ENCODE measurements at regions not wholly inside any gene's neighbourhood (a gene's known extent, or its start where the extent isn't known, plus 50 kb on each side); places are given as distances from the start of the nearest gene placed in this dataset.

GRCh38 chr10:36336315-36336714 is 694.2 kb upstream of the FZD8 start:
- dilution Hi-C loops (cut with MboI; ENCODE audit: extremely low pct_ligation_motif_present, low sequenced_read_pairs) = no loop called here
- CTCF ChIA-PET = interaction anchor here (1.0 kb wide), 1 partner anchor 103 kb away, joined by 3 read pairs; no protein-coding TSS in a partner anchor
- H3K27ac ChIP-seq (ENCODE audit: insufficient read depth, low read depth, low read length) = no peak overlapping the region

More at GRCh38 chr10:36336315-36336714, 694.2 kb upstream of the FZD8 start:
- no peak for FAIRE-seq
- H3K9me3 ChIP-seq (replicated peaks; ENCODE audit: control insufficient read depth, insufficient read depth, low read length) = no peaks in the 10 kb centered on the region
- H3K79me2 ChIP-seq (ENCODE audit: control insufficient read depth, insufficient read depth, low read length) = no peaks in the 10 kb centered on the region
- peaks cover 1% of the 10 kb centered on the region for H3K4me1 ChIP-seq (ENCODE audit: control insufficient read depth, extremely low read depth, insufficient read depth, low read length)
- TF ChIP-seq POLR2A (IDR thresholded peaks at IDR 0.05; ENCODE audit: low read depth, low read length) (no peak), JUN (IDR thresholded peaks at IDR 0.05; ENCODE audit: borderline replicate concordance, insufficient read depth, insufficient read length, low read depth) (no peak), CTCF (IDR thresholded peaks at IDR 0.05; ENCODE audit: extremely low read depth in 1 of 2, insufficient read depth in 1 of 2, low read depth in 1 of 2, low read length in 2 of 2) (no peak), FOS (IDR thresholded peaks at IDR 0.05; ENCODE audit: borderline replicate concordance, insufficient read depth, low read length) (no peak), MYC (IDR thresholded peaks at IDR 0.05; ENCODE audit: low read depth, low read length) (no peak), GATA2 (IDR thresholded peaks at IDR 0.05; ENCODE audit: insufficient read depth, insufficient read length, low read depth, low read length) (no peak)
- no peaks in the 10 kb centered on the region for H3K9me1 ChIP-seq (replicated peaks; ENCODE audit: control insufficient read depth, extremely low read depth, insufficient read depth, low read length)
- no peak overlapping the region for H3K9ac ChIP-seq (replicated peaks; ENCODE audit: extremely low read depth, insufficient read depth, low read length)
- no peak overlapping the region for H2AFZ ChIP-seq (ENCODE audit: low read depth, low read length)
- POLR2A ChIA-PET = no interaction called here
- no peaks in the 10 kb centered on the region for H3K36me3 ChIP-seq (ENCODE audit: control insufficient read depth in 2 of 2, extremely low read depth in 1 of 2, insufficient read depth in 2 of 2, low read length in 2 of 2)
- intact Hi-C loops (cut with micrococcal nuclease) = no loop called here
- no peaks in the 10 kb centered on the region for H4K20me1 ChIP-seq (replicated peaks; ENCODE audit: control insufficient read depth, extremely low read depth, insufficient read depth, low read length)
- no peaks in the 10 kb centered on the region for H3K27me3 ChIP-seq (ENCODE audit: control insufficient read depth in 2 of 2, insufficient read depth in 2 of 2, low read length in 2 of 2)
- H3K4me3 ChIP-seq (replicated peaks in 1 of 3; ENCODE audit: insufficient read depth in 1 of 3, low read depth in 1 of 3, low read length in 3 of 3) = no peak overlapping the region
- no peak for DNase-seq (ENCODE audit: low read depth, low spot score)
- BruUV-seq (replicated peaks) = no TSS peak
- no peak overlapping the region for H3K4me2 ChIP-seq (ENCODE audit: insufficient read depth, low read length)

Data from endothelial cell of umbilical vein (primary cell).